HCEC 1CT (cell line): ENCODE measurements at regions not wholly inside any gene's neighbourhood (a gene's known extent, or its start where the extent isn't known, plus 50 kb on each side); places are given as distances from the start of the nearest gene placed in this dataset.
"Not testable (repeated sequence)": the region's sequence is repeated elsewhere in the genome, so short reads cannot be mapped to it uniquely, and the experiment has no call there.

Experiments used
- DNase-seq: peaks from one replicate; pipeline ENCODE4 v3.0.0-alpha.2; 2017

DNA sequence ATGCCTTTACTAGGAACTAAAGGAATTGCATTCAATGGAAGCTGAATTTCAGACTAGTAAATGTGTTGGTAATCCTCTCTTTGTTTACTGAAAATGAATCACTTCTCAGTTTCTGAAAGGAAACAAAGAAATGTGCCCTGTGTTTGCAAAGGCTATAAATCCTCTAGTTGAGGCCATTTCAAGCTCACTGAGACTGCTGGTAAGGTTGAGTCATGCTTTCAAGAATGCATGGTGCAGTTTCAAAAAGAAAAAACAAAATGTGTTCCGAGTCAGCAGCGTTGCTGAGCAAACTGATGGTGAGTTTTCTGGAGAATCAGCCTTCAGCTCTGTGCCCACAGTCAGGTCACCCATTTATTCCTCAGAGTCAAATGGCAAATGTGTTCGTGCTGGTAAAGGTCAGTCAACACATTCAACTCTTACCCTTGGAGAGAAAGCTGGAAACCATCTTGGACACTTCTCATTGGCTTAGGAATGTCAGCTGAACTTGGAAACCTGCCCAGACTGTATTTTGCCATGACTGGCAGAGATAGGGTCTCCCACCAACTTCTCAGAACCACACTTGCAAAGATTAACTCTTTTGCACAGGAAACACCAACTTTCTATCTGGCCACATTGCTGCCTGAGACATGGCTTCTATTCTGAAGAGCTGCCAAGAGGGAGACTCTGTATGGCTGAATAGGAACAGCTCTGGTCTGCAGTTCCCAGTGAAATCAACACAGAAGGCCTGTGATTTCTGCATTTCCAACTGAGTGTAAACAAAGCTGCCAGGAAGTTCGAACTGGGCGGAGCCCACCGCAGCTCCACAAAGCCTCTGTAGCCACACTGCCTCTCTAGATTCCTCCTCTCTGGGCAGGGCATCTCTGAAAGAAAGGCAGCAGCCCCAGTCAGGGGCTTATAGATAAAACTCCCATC lies 484.4 kb downstream of the ATP23 start:
- peak; percentile 96 for DNase-seq

DNA sequence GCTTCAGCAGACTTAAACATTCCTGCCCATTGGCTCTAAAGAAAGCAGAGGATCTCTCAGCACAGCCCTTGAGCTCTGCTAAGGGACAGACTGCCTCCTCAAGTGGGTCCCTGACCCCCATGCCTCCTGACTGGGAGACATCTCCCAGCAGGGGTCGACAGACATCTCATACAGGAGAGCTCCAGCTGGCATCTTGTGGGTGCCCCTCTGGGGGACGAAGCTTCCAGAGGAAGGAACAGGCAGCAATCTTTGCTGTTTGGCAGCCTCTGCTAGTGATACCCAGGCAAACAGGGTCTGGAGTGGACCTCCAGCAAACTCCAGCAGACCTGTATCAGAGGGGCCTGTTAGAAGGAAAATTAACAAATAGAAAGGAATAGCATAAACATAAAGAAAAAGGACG lies 485.1 kb downstream of the ATP23 start:
- DNase-seq = not testable (repeated sequence)

DNA sequence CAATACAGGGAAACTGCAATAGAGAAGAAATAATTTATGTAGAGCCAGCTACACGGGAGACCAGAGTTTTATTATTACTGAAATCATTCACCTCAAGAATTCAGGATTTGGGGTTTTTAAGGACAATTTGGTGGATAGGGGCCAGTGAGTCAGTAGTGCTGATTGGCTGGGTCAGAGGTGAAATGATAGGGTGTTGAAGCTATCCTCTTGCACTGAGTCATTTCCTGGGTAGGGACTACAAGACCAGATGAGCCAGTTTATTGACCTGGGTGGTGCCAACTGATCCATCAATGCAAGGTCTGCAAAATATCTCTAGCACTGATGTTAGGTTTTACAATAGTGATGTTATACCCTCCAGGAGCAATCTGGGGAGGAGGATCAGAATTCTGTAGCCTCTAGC lies 486.3 kb downstream of the LRIG3 start:
- peak; percentile 75 for DNase-seq

DNA sequence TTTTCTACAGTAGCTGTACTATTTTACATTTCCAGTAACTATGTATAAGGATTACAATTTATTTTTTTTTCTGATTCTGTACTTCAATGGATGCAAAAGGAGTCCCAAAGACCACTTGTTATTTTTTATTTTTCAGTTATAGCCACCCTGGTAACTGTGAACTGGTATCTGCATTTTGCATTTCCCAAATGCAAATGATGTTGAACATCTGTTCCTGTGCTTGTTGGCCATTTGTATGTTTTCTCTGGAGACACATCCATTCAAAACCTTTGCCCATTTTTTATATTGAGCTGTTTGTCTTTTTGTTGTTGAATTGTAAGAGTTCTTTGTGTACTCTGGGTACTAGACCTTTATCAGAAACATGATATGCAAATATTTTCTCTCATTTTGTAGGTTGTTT lies 485.6 kb downstream of the LRIG3 start:
- no peak for DNase-seq

DNA sequence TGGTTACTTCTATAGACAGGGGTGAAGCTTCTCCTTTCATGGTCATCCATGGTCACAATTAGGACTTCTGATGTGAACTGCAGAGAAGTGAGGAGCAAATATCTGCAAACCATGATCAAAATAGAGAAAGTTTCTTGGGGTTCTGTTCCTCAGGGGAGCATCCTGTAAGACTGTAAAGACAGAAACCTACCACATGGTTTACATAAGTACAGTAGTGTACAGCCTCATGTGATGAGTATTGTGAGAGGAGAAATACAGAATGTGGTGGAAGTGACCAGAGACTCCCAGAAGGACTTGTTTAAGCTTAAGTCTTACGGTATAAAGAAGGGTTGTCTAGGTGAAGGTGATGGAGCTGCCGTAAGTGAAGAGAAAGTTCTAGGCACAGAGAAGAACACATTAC lies 484.7 kb downstream of the LRIG3 start:
- DNase-seq = no peak

DNA sequence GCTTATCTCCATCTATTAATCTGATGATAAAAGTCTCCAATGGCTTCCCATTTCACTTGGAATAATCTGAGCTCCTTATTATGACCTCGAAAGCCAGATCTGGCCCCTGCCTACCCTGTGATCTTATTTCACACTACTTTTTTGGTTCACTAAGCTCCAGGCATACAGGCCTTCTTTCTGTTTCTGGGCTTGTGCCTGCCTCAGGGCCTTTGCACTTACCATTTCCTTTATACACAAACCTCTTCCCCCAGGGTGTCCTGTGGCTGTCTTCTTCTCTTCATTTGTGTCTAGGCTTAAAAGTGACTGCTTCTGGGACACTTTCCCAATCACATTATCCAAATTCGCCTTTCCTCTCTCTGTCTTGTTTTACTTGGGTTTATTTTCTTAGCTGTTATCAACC lies 478.8 kb downstream of the LRIG3 start:
- DNase-seq = no peak

DNA sequence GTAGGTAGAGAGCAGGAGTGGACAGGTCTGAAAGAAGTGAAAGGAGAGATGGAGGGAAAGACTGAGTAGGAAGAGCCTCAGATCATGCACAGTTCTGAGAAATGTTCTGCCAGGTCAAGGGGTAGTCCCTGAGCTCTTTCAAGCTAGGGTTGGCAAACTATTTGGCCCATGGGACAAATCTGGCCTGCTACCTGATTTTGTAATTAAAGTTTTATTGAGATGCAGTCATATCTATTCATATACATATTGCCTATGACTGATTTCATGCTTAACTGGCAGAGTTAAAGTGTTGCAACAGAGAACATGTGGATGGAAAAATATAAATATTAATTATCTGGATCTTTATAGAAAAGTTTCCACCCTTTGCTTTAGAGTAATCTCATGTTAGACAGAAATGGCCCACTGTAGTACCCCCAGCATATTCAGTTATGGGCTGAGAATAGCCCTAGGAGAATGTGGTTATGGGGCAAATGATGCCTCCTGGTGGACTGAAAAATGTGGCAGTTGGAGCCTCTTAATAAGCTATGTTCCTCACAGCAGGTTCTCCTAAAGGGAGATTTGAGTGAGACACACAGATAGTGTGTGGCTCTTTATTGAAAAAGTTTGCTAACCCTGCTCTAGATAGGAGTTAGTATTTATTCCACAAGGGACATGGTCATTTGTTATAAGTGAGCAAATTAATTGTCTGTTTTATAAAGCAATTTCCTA lies 476.9 kb downstream of the LRIG3 start:
- DNase-seq = peak; percentile 64

DNA sequence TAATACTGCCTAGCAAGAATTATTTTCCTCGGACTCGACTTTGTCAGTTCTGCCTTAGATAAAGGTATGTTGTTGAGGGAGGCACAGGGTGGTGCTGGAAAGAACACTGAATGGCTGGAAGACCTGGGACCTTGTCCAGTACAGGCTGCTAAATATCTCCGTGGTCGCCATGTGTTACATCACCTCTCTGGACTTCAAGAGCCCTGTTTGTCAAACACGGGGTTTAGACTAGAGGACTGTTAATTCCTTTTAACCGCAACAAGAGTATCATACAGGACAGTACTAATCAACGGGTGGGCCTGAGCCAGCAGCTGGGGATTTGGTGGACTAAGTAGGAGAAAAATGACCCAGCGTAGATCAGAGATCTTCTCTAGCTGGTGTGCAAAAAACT lies 476.3 kb downstream of the LRIG3 start:
- peak; percentile 62 for DNase-seq

DNA sequence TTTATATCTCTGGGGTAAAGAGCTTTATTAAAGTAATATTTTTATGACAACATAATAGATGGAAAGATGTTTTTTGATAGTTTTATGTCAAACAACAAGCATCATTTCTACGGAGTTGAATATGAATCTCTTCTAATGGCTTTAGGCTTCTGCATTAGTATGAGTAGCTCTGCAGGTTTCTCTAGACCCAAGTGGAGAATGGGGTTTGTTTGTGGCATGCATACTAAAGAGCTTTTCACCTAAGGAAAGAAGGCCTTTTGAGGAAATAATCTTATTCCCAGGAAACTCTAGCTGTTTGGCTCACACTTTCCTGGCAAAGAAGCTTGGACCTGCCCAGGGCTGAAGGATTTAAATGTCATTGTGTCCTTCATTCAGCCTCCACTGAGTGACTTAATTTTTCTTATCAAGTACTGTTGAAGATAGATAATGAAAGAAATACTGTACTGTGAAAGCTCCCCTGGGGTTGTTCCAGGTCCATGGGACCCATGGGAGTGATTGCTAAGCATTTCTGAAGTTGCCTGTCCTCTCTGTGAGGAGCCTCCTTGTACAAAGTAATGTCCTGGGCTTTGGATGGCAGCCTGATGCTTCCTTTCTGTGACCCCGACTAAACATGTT lies 469.3 kb downstream of the LRIG3 start:
- DNase-seq = no peak

DNA sequence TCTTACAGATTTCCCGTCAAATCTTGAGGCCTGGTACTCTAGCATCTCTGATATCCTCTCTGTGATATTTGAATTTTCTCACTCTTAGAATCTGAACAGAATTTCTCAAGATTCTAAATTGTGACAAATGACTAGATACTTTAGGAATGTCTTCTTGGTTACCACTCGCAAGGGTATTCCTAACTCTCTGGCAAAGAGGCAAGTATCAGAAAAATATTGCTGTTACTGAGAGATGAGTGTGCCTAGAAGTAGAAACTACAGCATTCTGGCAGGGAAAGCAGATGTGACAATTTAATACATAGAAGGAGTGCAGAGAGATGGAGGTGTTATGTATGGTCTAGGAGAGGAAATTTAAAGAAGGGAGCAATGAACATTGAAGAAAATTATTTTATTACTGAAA lies 467.8 kb downstream of the LRIG3 start:
- DNase-seq = peak; percentile 30

DNA sequence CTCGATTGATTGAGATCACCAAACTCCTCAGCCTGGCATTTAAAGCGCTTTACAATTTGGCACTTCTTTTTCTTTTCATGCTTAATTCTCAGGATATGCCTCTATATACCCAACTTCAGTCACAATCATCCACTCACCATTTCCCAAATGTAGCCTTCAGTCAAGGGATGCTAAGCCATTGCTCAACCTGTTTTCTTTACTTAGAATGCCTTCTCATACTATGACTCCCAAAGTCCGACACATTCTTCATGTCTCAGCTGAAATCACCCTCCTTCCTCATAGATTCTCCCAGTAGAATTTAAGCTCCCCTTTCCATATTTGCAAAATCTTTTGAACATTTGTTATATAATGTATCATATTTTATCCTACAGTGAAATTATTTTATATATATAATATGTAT lies 467.0 kb downstream of the LRIG3 start:
- DNase-seq = no peak

DNA sequence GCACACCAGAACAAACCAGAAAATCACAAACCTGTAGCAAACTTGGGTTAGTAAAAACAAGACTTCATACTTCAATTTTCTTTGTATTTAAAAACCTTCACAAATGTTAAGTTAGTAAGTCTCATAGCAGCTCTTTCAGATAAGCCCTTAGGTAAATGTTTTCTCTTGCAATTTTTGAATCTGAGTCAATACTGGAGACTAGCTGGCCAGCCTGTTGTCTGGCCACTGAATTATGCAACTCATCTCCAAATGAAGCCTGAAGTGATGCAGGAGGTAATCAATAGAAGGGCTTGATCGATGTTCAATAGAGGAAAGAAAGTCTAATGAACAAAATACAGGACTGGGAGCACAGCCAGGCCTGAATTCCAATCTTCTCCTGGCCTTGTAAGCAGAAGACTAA lies 465.2 kb downstream of the LRIG3 start:
- no peak for DNase-seq

DNA sequence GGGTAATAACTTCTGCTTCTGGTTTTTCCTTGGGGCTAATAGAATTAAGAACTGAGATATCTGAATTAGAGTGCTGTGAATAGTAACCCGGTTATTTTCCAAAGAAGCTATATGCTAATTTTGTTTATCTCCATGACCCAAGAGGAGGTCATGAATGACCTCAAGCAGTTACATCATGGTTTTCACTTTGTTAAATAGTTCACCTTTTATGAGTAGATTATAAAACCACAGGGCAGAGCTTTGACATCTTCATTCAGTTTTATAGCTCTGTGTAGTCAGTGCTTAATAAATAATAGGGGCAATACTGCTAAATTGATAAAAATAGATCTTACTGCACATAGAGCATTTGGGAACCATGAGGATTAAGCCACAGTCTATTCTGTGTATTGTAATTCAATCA lies 462.2 kb downstream of the LRIG3 start:
- DNase-seq = no peak

DNA sequence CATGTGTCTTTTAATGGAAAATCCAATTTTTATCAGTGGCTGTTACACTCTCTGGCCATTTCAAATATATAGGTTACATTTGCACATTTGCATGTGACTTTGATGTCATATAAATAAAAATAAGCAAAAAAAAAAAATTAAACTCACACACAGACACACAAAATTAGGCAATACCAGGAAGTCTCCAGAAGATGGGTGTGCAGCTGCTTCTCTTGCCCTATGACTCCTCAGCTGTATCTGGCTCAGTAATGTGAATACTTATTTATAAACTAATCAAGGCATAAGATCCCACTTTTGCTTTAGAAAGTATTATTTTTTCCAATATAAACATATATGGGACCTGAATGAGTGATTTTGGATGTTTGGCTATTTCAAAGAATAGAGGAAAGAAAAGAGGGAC lies 461.1 kb downstream of the LRIG3 start:
- DNase-seq = peak; percentile 67

DNA sequence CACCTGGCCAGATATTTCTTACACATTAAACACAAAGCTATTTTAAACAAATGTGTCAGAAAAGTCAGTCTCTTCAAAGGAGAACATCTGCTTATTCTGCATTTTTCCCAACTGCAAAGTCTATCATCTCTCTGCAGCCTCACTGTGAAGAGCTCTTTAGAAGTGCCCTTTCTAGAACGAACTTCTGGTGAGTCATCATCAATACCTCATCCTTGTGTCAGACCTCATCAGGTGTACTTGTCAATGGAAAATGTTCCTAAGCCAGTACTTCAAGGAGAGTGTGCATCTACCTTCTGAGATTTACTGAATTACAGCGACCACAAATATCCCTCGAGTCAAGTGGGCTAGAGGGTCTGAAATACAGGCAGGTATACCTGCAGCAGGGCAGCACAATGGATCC lies 457.3 kb downstream of the LRIG3 start:
- no peak for DNase-seq

DNA sequence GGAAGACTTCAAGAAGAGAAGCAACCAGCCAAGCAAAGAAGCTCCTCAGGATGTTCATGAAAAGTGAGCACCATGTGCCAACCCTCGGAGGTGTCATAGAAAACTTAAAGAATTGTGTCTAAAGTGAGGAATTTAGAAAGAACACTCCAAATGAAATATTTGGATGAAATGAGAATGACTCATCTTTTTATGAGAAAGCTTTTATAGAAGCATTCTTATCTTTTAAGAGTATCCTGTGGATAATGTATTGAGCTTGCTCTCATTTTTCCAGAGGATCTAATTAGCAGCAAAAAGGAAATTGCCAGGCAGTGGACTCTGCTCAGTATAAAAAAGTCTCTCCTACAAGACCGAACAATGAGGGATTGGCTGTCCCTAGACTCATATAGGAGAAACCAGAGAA lies 454.9 kb downstream of the LRIG3 start:
- peak; percentile 30 for DNase-seq

DNA sequence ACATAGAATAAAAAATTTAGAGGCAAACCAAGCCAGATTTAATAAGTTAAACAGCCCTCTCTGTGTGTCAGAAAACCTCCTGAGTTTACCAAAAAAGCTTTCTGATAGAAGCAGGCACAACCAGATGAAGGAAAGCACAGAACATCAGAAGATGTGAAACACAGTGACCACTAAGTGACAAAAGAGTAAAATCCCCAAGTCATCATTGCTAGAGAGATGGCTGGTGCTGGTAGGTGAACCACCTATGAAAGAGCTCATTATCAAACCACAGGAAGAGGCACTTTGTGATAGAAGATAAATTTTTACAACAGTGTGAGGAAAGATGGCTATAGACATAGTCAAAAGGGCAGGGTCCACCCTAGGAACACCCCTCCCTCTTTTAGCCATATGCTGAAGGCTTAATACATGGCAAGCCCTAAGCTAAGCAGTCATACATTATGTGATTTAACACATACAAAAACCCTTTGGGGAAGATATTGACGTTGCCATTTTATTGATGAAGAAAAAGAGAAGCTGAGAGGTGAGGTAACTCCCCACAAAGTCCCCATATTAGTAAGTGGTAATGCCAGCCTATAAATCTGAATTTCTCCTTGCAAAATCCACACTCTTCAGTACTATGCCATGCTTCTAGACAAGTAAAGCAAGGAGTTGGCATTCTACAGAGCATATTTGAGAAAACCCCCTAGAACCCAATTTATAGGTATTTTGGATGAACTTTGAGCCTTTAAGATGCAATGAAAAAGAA lies 449.9 kb downstream of the LRIG3 start:
- DNase-seq = no peak

DNA sequence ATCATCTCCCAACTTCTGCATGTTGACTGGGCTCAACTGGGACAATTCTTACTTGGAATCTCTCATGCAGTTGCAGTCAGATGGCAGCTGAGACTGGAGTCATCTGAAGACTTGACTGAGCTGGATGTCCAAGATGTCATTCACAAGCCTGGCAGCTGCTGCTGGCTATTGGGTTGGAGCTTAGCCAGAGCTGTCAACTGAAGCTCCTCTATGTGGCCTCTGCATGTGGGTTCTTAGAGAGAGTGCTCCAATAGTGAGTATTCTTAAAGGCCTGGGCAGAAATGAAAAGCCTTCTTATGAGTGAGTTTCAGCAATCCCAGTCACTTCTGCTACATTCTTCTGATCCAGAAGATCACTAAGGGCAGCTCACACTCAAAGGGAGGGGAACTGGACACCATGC lies 440.9 kb downstream of the LRIG3 start:
- no peak for DNase-seq

DNA sequence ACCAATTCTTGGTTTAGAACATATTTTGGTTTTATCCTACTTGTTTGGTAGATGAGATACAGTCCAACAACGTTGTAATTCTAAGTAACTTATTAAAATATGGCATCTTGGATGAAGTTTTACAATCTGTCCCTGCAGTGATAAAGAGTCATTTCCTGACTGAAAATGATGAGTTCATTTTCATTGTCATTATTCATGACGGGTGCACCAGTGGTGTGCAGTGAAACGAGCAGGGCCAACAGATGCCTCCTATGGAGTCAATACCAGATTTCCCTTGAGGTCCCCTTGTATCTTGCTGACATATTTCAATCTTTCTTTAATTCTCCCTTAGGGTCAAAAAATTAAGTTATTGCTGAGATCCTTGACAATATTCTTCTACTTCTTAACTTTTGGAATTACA lies 438.5 kb downstream of the LRIG3 start:
- DNase-seq = no peak

DNA sequence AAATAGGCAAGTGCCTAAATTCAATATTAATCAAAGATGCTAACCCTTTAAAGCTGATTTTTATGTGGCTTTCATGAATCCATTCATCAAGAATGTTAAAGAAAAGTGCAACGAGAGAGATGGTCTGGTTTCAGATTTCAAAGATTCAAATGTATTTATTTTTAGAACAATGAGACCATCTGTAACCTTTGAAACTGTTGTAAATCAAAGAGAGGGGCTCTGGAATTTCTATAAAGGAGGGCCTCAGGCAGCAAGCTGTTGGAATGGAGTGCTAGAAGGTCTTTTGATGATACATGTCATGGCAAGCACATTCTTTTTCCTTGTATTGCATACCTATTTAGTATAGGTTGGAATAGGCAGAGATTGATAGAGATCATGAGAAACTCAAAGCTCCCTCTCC lies 433.0 kb downstream of the LRIG3 start:
- no peak for DNase-seq

DNA sequence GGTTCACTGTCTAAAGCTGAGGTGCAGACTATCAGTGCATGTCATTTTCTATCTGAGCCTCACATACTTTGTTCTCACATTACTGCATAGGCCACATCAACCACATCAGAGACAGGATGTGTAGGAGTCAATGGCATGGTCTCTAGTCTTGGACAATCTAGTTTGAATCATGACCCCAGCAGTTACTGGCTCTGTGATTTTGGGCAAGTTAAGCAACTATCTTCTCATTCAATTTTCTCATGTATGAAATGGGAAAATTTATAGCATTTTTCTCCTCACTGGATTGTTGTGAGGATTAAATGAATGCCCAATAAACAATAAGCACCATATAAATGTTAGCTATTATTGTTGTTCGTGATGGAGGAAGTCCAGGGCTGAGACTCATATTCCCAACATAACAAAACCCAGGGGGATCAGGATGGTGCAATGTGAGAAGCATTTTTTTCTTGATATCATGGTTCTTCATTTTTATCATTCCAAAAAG lies 432.6 kb downstream of the LRIG3 start:
- no peak for DNase-seq

DNA sequence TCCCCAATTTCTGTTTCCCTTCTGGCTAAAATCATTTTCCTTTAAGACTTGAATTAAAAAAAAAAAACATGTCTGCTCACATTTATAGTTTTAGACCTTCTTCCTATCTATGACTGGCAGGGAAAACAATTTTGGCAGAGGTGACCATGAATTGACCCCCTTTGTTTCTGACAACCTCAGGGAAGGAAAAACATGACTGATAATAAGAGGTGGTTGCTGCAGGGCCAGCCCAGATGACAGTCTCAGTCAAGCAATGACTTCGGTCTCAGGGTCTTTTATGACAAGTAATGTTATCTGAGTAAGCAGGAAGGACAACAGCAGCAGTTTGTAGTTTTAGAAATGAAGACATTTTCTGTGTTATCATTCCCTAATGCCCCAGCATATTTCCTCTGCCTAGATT lies 430.9 kb downstream of the LRIG3 start:
- no peak for DNase-seq

DNA sequence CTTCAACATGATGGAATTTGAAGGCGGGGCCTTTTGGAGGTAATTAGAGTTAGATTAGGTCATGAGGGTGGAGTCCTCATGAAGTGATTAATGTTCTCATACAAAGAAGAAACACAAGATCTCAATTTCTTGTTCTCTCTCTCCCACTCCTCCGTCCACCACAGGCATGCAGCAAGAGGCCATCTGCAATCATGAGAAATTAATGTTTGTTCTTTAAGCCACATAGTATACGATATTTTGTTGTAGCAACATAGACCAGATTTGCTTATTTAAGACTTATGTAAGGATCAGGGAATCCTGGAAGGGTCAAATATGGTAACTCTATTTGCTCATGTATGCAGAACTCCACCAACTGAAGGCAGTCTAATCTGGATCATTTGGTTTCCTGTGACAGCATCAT lies 429.0 kb downstream of the LRIG3 start:
- no peak for DNase-seq
